Stimulated activated naive CD8-positive, alpha-beta T cell treated with anti-CD3 and anti-CD28 coated beads, Interleukin-15, Interleukin-2, amounts not matched to agents 100 ng/mL and 50 ng/mL, for 24 hours (primary cell): ENCODE measurements at regions not wholly inside any gene's neighbourhood (a gene's known extent, or its start where the extent isn't known, plus 50 kb on each side); places are given as distances from the start of the nearest gene placed in this dataset.
A peak's percentile ranks its signal among the peaks of the same experiment; 100 is the strongest.

Experiments
- H3K27ac Mint-ChIP-seq: one replicate; pipeline ENCODE4 v1.8.0; 2021; ENCODE audit warnings: mild to moderate bottlenecking, mixed read lengths
- H3K27me3 Mint-ChIP-seq: one replicate; pipeline ENCODE4 v1.8.0; 2021; ENCODE audit warnings: mixed read lengths
- H3K36me3 Mint-ChIP-seq: one replicate; pipeline ENCODE4 v1.8.0; 2021; ENCODE audit warnings: low read depth, mixed read lengths
- H3K4me1 Mint-ChIP-seq: one replicate; pipeline ENCODE4 v1.8.0; 2021; ENCODE audit warnings: low read depth, mixed read lengths
- H3K4me3 Mint-ChIP-seq: one replicate; pipeline ENCODE4 v1.8.0; 2021; ENCODE audit warnings: mild to moderate bottlenecking, mixed read lengths
- H3K9me3 Mint-ChIP-seq: one replicate; pipeline ENCODE4 v1.8.0; 2021; ENCODE audit warnings: mixed read lengths

DNA sequence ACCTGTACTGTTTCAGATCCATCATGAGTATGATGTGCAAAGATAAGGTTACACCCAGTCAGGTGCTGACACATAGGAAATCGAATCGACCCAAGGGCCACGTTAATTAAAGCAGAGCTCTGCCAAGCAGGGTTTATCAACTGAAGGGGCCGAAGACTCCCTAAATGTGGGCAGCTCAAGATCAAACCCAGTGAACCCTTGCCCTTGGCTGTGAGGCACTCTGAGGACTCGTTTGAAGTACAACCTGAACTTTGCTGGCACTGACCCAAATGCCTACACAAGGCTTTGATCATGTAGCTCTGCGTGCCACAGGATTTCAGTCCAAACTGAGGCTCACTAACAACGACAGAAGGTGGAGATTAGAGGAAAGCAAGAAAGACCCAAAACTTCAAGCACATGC, 352.1 kb downstream of the MTX2 start:
- Mint-ChIP-seq H3K36me3 (no peaks in the 10 kb centered on the region), H3K4me1 (no peaks in the 10 kb centered on the region), H3K27ac (no peak overlapping the region), H3K9me3 (no peaks in the 10 kb centered on the region), H3K27me3 (peaks cover 59% of the 10 kb centered on the region), H3K4me3 (no peak overlapping the region)

DNA sequence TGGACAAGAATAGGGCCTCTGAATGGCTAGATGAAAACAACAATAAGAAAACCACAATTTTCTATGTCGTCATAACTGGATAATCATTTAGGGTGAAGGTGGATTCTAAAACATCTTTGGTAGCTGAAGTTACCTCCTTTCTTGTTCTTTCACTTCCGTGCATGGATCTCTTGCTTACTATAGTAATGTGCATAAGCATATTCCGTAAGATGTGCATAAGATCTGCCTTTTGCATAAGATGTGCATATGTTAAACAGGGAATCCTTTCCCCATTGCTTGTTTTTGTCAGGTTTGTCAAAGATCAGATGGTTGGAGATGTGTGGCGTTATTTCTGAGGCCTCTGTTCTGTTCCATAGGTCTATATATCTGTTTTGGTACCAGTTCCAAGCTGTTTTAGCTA, 353.6 kb downstream of the MTX2 start:
- peaks cover 69% of the 10 kb centered on the region for H3K27me3 Mint-ChIP-seq
- H3K36me3 Mint-ChIP-seq, result no peaks in the 10 kb centered on the region
- no peaks in the 10 kb centered on the region for H3K4me1 Mint-ChIP-seq
- H3K4me3 Mint-ChIP-seq, result no peak overlapping the region
- H3K27ac Mint-ChIP-seq, result no peak overlapping the region
- H3K9me3 Mint-ChIP-seq, result no peaks in the 10 kb centered on the region

DNA sequence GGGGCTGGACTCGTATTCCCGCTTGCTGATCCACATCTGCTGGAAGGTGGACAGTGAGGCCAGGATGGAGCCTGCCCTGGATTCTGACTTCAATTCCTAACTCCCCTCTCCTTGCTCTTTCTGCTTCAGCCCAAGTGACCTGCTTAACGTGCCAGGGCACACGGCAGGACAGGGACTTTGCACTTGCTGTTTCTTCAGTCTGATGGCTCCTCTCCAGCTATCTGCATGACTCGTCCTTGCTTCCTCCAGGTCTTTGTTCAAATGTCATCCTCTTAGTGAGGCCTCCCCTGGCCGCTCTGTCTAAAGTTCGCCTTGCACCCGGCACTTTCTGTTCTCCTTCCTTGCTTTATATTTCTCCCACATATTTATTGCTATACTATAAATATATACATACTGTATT, 357.6 kb downstream of the MTX2 start:
- Mint-ChIP-seq H3K4me3 (no peak overlapping the region), H3K36me3 (no peaks in the 10 kb centered on the region), H3K27me3 (peaks cover 64% of the 10 kb centered on the region), H3K9me3 (no peaks in the 10 kb centered on the region), H3K4me1 (no peaks in the 10 kb centered on the region), H3K27ac (no peak overlapping the region)

DNA sequence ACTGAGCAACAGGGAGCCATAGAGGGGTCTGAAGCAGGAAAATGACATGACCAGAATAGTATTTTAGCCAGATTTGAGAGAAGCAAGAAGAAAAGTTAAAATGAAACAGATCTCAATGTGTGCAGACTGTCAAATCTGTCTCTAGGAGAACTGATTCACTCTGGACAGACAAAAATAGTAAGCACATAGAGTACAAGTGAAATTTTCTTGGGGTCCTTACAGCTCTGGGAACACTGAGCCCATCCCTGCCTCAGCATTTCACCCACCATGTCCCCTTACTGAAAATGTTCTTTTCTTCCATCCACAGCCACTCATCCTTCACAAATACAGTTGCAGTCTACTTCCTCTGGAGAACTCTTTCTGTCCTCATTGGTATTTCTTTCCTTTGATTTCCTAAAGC, 359.2 kb downstream of the MTX2 start:
- no peak overlapping the region for H3K4me3 Mint-ChIP-seq

DNA sequence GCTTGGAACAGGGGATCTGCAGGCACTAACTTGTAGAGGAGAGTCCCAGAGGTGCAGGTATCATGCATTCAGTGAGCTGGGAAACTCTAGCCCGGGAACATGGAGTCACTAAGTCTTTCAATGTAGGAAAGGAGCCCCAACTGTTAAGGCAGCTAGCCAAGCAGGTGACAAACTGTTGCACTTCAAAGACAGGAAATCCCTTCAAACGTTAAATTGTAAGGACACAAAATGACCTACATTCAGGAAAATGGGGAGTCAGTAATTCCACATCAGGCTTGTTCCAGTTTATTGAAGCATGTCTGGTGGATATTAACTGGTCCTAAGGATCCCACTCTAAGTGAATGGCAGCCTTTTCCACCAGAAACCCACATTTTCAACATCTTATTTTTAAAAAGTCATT, 364.5 kb downstream of the MTX2 start:
- Mint-ChIP-seq H3K4me3 (no peak overlapping the region), H3K9me3 (no peaks in the 10 kb centered on the region), H3K36me3 (no peaks in the 10 kb centered on the region), H3K27ac (no peak overlapping the region), H3K27me3 (peaks cover 48% of the 10 kb centered on the region), H3K4me1 (peaks cover 4% of the 10 kb centered on the region)

More for the DNA sequence above, 359.2 kb downstream of the MTX2 start:
- peaks cover 68% of the 10 kb centered on the region for H3K27me3 Mint-ChIP-seq
- no peak overlapping the region for H3K27ac Mint-ChIP-seq
- no peaks in the 10 kb centered on the region for H3K36me3 Mint-ChIP-seq
- no peaks in the 10 kb centered on the region for H3K4me1 Mint-ChIP-seq
- H3K9me3 Mint-ChIP-seq, result no peaks in the 10 kb centered on the region

DNA sequence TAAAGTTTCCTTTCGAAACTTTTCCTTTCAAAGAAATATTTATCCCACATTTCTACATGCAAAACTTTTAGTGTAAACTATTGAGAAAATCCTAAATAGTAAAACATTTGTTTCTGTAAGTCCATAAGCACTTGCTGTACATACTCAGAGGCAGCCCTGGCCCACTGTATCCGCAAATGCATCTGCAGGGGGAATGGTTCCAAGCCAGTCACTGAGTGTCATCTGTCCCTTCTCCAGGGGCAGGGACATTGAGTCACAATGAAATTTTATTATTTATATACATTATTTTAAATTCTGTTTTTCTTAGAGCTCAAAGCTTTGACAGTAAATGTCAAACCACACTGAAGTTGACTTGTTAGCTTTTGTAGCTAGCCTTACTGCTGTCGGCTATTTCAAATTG, 367.2 kb downstream of the MTX2 start:
- H3K27me3 Mint-ChIP-seq, result peaks cover 63% of the 10 kb centered on the region
- H3K4me1 Mint-ChIP-seq, result peaks cover 4% of the 10 kb centered on the region
- H3K36me3 Mint-ChIP-seq, result no peaks in the 10 kb centered on the region
- H3K9me3 Mint-ChIP-seq, result no peaks in the 10 kb centered on the region
- no peak overlapping the region for H3K27ac Mint-ChIP-seq
- H3K4me3 Mint-ChIP-seq, result no peak overlapping the region

DNA sequence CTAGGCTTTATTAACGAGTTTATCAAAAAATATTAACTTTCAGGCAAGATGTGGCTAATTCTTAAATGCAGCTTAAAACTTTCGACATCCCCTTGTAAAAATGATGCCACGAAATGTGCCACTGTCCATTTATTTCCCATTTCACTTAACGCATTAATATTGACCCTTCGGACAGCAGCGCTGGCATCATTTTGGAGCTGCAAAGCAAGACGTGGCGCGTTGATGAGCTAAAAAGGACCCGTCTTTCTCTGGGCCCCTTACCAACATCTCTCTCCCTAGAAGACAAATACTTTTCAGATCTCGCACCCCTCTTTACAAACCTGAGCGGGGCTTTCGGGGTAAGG, 367.9 kb downstream of the MTX2 start:
- Mint-ChIP-seq H3K27ac (no peak overlapping the region), H3K9me3 (no peaks in the 10 kb centered on the region), H3K27me3 (peaks cover 67% of the 10 kb centered on the region), H3K4me3 (peak overlapping the region; percentile 56), H3K4me1 (peaks cover 4% of the 10 kb centered on the region), H3K36me3 (no peaks in the 10 kb centered on the region)

DNA sequence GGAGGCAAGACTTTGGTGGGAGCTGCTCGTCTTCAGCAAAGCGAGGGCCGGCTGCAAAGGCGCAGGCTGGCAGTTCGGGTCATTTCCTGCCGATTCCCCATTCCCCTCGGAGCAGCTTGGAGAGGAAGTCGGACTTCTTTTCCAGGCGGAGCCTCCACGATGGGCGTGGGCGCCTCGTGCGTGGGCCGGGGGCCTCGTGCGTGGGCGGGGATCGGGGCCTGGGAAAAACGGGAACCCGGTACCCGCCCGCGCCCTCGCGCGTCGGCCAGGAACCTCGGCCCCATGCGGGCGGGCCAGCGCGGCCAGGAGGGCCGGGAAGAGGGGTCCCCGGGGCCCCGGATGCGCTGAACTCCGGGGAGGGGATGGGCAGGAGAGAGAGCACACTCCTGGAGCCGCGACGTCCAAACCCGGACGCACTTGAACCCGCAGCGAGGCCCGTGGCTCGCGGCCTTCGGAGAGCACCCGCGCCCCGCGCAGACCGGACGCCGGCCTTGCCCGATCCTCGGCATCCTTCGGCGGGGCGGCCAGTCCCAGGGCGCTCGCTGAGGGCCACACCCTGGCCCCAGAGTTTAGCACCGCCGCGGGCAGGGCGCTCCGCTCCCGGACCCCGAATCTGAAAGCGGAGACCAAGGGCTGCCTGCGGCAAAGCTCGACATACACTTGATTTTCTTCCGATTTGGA, 368.4 kb downstream of the MTX2 start:
- Mint-ChIP-seq H3K27ac (no peak overlapping the region), H3K9me3 (no peaks in the 10 kb centered on the region), H3K4me3 (peak overlapping the region; percentile 65), H3K4me1 (peaks cover 4% of the 10 kb centered on the region), H3K27me3 (peaks cover 66% of the 10 kb centered on the region), H3K36me3 (no peaks in the 10 kb centered on the region)

DNA sequence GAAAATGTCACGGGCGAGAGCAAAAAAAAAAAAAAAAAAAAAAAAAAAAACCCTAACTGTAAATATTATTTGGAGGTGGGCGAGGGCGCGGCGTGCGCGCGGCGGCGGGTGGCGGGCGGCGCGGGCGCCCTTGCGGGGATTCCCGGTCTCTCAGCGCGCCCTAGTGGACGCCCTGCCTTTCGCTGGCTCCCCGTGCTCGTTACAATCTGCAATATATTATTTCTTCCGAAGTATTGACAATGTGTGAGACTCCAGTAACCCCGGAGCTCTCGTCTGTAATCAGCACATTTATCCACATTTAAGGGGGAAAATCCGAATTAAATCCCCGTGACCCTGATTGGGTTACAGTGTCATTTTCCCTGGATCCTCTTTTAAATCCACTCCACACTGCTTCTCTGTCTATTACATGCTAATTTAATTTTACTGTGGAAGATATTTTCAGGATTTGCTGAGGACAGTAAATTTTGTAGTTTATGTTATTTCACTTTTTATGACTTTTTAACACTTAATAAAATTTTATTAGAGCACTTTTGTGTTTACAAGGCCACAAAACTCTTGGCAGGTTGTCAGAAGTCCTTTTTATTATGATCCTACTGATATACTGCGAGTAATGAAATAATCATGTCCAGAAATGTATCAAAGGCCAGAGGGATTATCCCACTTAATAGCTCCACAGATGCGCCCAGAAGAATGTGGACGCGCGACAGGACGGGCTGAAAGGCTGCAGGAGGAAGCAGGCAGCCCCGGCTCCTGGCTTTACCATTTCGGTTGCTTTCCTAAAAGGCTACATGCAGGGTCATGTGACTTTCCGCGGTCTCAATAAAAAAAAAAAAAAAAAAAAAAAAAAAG, 369.1 kb downstream of the MTX2 start:
- Mint-ChIP-seq H3K36me3 (no peaks in the 10 kb centered on the region), H3K27ac (no peak overlapping the region), H3K4me3 (peak overlapping the region; percentile 65), H3K4me1 (peaks cover 4% of the 10 kb centered on the region), H3K27me3 (peaks cover 68% of the 10 kb centered on the region), H3K9me3 (no peaks in the 10 kb centered on the region)

DNA sequence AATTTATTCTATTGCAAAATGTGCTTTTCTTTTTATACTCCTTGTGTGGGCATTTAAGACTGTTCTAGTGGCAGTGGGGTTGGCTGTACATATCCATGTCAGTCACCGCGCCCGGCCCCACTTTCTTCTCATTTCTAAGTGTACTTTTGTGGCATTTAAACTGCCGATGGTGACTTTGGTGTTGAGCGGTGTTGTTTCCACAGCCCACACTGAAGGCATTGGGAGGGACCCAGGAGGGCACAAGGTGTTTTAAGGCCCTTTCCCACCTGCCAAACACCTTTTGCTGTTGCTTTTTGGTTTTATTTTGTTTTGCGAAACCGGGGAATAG, 369.7 kb downstream of the MTX2 start:
- H3K27me3 Mint-ChIP-seq, result peaks cover 70% of the 10 kb centered on the region
- H3K4me1 Mint-ChIP-seq, result peaks cover 4% of the 10 kb centered on the region
- H3K36me3 Mint-ChIP-seq, result no peaks in the 10 kb centered on the region
- H3K4me3 Mint-ChIP-seq, result no peak overlapping the region
- no peaks in the 10 kb centered on the region for H3K9me3 Mint-ChIP-seq
- no peak overlapping the region for H3K27ac Mint-ChIP-seq

DNA sequence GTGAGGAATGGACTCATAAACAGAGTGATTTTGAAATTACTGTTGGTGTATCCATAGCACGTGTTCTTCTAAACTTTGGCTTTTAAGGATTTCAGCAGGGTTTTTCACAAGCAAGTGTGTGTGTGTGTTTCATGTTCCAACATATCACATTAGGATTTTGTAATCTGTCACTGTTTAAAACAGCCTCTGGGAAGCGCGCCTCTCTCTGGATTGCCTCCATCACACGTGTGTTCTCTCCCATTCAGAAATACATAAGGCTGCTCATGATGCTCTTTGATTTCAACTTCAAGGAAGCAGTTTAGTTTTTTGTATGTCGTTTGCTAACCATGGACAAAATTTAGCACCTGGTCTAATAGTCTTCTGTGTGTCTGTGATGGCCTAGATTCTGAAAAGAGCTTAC, 370.4 kb downstream of the MTX2 start:
- peaks cover 4% of the 10 kb centered on the region for H3K4me1 Mint-ChIP-seq
- H3K27me3 Mint-ChIP-seq, result peaks cover 76% of the 10 kb centered on the region
- H3K27ac Mint-ChIP-seq, result no peak overlapping the region
- no peaks in the 10 kb centered on the region for H3K9me3 Mint-ChIP-seq
- no peaks in the 10 kb centered on the region for H3K36me3 Mint-ChIP-seq
- no peak overlapping the region for H3K4me3 Mint-ChIP-seq

DNA sequence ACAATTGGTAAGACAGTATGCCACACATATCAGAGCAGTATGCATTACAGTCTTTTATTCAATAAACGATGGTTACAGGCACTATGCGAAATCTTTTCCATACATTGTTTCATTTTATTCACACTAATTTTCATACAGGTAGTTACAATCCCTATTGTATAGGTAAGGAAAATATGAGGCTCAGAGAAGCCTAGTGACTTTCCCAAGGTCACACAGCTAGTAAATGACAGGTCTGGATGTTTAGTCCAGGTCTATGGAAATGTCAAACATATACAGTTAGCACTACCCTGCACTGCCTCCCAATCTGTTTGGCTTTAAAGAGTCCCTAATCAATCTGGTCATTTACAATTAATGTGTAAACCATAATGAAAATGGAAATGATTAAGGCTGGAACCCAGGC, 372.2 kb downstream of the MTX2 start:
- Mint-ChIP-seq H3K36me3 (no peaks in the 10 kb centered on the region), H3K27ac (no peak overlapping the region), H3K4me3 (no peak overlapping the region), H3K9me3 (no peaks in the 10 kb centered on the region), H3K27me3 (peaks cover 82% of the 10 kb centered on the region), H3K4me1 (peaks cover 4% of the 10 kb centered on the region)

DNA sequence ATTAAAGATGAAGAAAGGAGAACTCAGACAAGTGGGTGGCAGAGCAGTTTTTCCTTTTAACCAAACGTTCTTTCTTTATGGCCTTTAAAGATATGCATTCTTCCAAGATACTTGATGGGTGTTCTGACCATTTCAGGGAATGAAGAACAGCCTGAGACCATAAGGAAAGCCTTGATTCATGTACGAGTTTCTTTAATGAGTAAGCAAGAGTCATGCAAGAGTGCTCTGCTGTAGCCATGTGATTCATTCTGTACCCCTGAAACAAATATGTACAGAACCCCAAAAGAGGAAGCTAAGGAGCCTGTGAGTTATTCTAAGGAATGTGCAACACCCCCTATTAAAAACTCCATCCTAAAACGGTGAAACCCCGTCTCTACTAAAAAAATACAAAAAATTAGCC, 372.8 kb downstream of the MTX2 start:
- Mint-ChIP-seq H3K27me3 (peaks cover 81% of the 10 kb centered on the region), H3K36me3 (no peaks in the 10 kb centered on the region), H3K9me3 (no peaks in the 10 kb centered on the region), H3K27ac (no peak overlapping the region), H3K4me3 (no peak overlapping the region), H3K4me1 (peaks cover 2% of the 10 kb centered on the region)

DNA sequence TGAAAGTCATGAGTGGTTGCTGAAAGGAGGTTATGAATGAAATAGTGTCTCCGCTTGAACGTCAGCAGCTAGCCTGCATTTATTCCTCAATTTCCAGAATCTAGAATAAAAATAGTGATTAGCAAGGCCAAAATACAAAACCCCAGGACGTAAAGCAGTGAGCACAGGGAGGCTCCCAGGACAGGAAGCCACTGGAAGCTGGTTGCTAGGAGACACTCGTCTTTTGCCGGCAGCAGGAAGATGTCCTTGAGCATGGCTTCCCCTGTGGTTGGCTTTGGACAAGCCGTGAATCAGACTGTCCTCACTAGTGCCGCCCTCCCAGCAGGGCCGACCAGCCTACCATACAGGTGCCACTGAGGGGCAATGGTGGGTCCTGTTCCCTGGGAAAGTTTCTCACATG, 374.4 kb downstream of the MTX2 start:
- Mint-ChIP-seq H3K4me1 (no peaks in the 10 kb centered on the region), H3K27me3 (peaks cover 81% of the 10 kb centered on the region), H3K9me3 (no peaks in the 10 kb centered on the region), H3K27ac (no peak overlapping the region), H3K36me3 (no peaks in the 10 kb centered on the region), H3K4me3 (no peak overlapping the region)

DNA sequence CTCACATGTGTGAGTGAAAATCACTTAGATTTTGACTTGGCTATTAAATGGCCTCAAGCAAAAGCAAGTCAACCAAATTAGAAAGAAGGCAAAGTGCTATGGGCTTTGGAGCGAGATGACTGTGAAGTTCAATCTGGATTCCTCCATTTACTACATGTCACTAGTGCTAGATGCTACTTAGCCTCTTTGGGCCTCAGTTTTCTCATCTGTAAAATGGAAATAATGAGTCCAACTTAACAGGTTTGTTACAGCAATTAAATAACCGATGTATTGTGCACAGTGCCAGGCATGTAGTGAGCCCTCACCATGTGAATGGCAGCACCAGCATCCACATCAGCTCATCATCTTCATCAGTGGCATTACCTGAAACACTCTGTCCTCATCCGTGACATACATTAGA, 376.3 kb downstream of the MTX2 start:
- Mint-ChIP-seq H3K9me3 (no peaks in the 10 kb centered on the region), H3K27ac (no peak overlapping the region), H3K4me1 (no peaks in the 10 kb centered on the region), H3K27me3 (peaks cover 74% of the 10 kb centered on the region), H3K4me3 (no peak overlapping the region), H3K36me3 (no peaks in the 10 kb centered on the region)
